LNCaP clone FGC (cell line): ENCODE measurements at regions not wholly inside any gene's neighbourhood (a gene's known extent, or its start where the extent isn't known, plus 50 kb on each side); places are given as distances from the start of the nearest gene placed in this dataset.

Experiments
- DNase-seq: peaks from one replicate; pipeline ENCODE4 v3.0.0-alpha.2; 2011; ENCODE audit warnings: low read depth
- H3K4me3 ChIP-seq: 2 replicates; pipeline ENCODE4 v1.5.1; 2011; ENCODE audit warnings: mild to moderate bottlenecking, low read depth, low read length, control low read depth
- CTCF ChIP-seq: IDR thresholded peaks from 2 replicates; pipeline ENCODE4 v1.5.1; 2012; ENCODE audit warnings: mild to moderate bottlenecking; ENCODE audit not compliant: control insufficient read depth, insufficient read depth; ENCODE audit errors: extremely low read depth

- H3K4me3 ChIP-seq: no peak overlapping the region
- DNase-seq: no peak
- no peak for TF ChIP-seq CTCF
These were observed 201.3 kb downstream of the HINT1 start for GRCh38 chr5:130963798-130964197.

GRCh38 chr5:130957151-130957550 lies 207.9 kb downstream of the HINT1 start:
- no peak for TF ChIP-seq CTCF
- no peak for DNase-seq
- no peak overlapping the region for H3K4me3 ChIP-seq

GRCh38 chr5:130955041-130955440 lies 210.0 kb downstream of the HINT1 start:
- DNase-seq: no peak
- no peak overlapping the region for H3K4me3 ChIP-seq
- TF ChIP-seq CTCF: no peak

GRCh38 chr5:130954336-130954735 lies 210.7 kb downstream of the HINT1 start:
- H3K4me3 ChIP-seq: no peak overlapping the region
- no peak for DNase-seq
- TF ChIP-seq CTCF: no peak

GRCh38 chr5:130939059-130939458 lies 226.0 kb downstream of the HINT1 start:
- H3K4me3 ChIP-seq: no peak overlapping the region
- DNase-seq: peak; percentile 15
- no peak for TF ChIP-seq CTCF

- no peak overlapping the region for H3K4me3 ChIP-seq
- TF ChIP-seq CTCF: no peak
- DNase-seq: no peak
These were observed 228.0 kb downstream of the HINT1 start for GRCh38 chr5:130937046-130937445.

- H3K4me3 ChIP-seq: no peak overlapping the region
- DNase-seq: no peak
- TF ChIP-seq CTCF: no peak
These were observed 241.4 kb downstream of the HINT1 start for GRCh38 chr5:130923543-130924124.
